ENCODE measurements at regions not wholly inside any gene's neighbourhood (a gene's known extent, or its start where the extent isn't known, plus 50 kb on each side); places are given as distances from the start of the nearest gene placed in this dataset.

DNA sequence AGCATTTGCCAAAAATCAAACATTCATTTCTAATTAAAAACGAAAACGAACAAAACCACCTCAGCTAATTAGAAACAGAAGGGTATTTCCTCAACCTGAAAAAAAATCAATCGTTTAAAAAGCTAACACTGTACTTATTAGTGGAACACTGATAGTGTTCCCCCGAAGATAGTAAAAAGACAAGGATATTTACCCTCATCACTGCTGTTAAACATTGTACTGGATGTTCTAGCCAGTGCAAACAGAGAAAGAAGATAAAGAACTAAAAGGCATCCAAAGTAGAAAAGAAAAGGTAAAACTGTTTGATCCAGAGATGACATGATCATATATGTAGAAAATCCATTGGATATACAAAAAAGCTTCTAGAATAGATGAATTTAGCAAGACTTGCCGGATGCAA is 508.3 kb downstream of the DMRTA1 start:
- TF ChIP-seq EZH2 (IDR thresholded peaks at IDR 0.05) = no peak
- TF ChIP-seq EZH2phosphoT487 (IDR thresholded peaks at IDR 0.05) = no peak
- TF ChIP-seq, protein P1, sequence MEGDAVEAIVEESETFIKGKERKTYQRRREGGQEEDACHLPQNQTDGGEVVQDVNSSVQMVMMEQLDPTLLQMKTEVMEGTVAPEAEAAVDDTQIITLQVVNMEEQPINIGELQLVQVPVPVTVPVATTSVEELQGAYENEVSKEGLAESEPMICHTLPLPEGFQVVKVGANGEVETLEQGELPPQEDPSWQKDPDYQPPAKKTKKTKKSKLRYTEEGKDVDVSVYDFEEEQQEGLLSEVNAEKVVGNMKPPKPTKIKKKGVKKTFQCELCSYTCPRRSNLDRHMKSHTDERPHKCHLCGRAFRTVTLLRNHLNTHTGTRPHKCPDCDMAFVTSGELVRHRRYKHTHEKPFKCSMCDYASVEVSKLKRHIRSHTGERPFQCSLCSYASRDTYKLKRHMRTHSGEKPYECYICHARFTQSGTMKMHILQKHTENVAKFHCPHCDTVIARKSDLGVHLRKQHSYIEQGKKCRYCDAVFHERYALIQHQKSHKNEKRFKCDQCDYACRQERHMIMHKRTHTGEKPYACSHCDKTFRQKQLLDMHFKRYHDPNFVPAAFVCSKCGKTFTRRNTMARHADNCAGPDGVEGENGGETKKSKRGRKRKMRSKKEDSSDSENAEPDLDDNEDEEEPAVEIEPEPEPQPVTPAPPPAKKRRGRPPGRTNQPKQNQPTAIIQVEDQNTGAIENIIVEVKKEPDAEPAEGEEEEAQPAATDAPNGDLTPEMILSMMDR (IDR thresholded peaks at IDR 0.05) = no peak
- Histone ChIP-seq H4K20me1 (ENCODE audit: low read depth) (no peaks in the 10 kb centered on the region), H3K9ac (no peak overlapping the region), H3K79me2 (ENCODE audit: low read depth) (no peaks in the 10 kb centered on the region), H3K4me1 (peaks cover 5% of the 10 kb centered on the region), H3K36me3 (no peaks in the 10 kb centered on the region), H3K9me3 (ENCODE audit: low read depth) (no peaks in the 10 kb centered on the region), H3K4me2 (no peak overlapping the region), H3K27ac (no peak overlapping the region), H3K4me3 (no peak overlapping the region), H2AFZ (replicated peaks) (peak overlapping the region; percentile 7), H3F3A (ENCODE audit: low read depth) (no peaks in the 10 kb centered on the region), H3K27me3 (no peaks in the 10 kb centered on the region)
- Mint-ChIP-seq H3K27me3 (ENCODE audit: insufficient read depth, low read depth) (no peaks in the 10 kb centered on the region), H3K9me3 (no peaks in the 10 kb centered on the region), H3K27ac (no peak overlapping the region), H3K36me3 (no peaks in the 10 kb centered on the region), H3K4me3 (no peak overlapping the region), H3K4me1 (no peaks in the 10 kb centered on the region)
- no peak for DNase-seq (ENCODE audit: low spot score)

DNA sequence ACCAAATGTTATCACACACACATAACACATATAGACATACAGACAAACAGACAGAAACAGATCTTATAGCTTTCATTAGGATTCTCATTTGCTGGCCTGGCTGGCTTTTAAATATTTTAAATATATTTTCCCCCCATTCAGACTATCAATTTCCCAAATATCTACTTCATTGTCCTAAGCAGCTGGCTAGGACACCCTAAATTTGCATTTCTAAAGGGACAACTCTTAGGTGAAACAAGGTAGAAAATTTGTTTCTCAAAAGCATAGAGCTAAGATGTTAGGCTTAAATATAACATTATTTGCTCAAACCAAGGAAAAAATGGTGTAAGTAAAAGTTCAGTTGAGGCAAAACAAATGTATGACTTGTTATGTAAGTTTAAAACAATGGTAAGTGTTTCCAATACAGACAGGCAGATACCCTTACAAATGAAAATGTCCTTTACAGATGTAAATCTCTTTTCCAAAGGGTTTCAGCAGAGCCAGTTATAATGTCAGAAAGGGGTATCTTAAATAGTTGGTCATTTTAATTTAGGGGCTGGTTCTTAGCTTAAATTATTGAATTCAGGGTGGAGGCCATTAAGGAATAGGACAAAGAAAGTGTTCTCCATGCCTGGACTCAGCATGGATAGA is 522.8 kb downstream of the DMRTA1 start:
- H3K4me3 ChIP-seq = no peak overlapping the region
- H4K20me1 ChIP-seq (ENCODE audit: low read depth) = no peaks in the 10 kb centered on the region
- DNase-seq (ENCODE audit: low spot score) = no peak
- no peak overlapping the region for H3K27ac ChIP-seq
- no peak overlapping the region for H3K4me3 Mint-ChIP-seq
- H3K27me3 Mint-ChIP-seq (ENCODE audit: insufficient read depth, low read depth) = no peaks in the 10 kb centered on the region
- peaks cover 14% of the 10 kb centered on the region for H3K4me1 ChIP-seq
- H2AFZ ChIP-seq (replicated peaks) = peak overlapping the region; percentile 36
- no peaks in the 10 kb centered on the region for H3K27me3 ChIP-seq
- no peaks in the 10 kb centered on the region for H3K79me2 ChIP-seq (ENCODE audit: low read depth)
- no peak overlapping the region for H3K4me2 ChIP-seq
- H3K9me3 Mint-ChIP-seq = no peaks in the 10 kb centered on the region
- H3F3A ChIP-seq (ENCODE audit: low read depth) = no peaks in the 10 kb centered on the region
- H3K36me3 ChIP-seq = no peaks in the 10 kb centered on the region
- no peaks in the 10 kb centered on the region for H3K9me3 ChIP-seq (ENCODE audit: low read depth)
- TF ChIP-seq, protein P1 (IDR thresholded peaks at IDR 0.05) = no peak
- TF ChIP-seq EZH2 (IDR thresholded peaks at IDR 0.05) = no peak
- no peak for TF ChIP-seq EZH2phosphoT487 (IDR thresholded peaks at IDR 0.05)
- H3K36me3 Mint-ChIP-seq = no peaks in the 10 kb centered on the region
- no peak overlapping the region for H3K27ac Mint-ChIP-seq
- no peak overlapping the region for H3K9ac ChIP-seq
- H3K4me1 Mint-ChIP-seq = no peaks in the 10 kb centered on the region

DNA sequence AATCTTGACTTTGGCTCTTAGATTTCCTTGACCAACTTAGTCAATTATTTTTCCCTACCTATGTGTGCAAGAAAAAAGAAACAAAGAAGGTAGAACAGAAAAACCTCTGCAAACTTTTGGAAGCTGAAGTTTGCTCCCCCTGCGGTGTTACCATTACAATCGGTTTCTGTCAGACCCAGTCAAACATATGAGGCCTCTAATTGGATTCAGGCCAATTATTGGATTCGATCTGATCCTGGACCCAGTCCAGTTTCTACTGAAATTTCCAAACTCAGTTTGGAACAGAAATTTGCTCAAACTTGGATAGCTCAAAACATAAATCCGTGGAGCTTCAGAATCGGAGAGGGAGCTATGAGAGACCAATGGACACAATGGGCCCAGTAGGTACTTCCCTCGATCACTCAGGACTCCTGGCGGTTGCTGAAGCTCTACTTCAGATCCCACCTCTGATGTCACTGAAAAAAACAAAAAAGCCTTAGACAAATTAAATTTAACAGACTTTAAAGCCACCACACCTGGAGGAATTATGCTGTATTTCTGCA is 523.9 kb downstream of the DMRTA1 start:
- no peaks in the 10 kb centered on the region for H3F3A ChIP-seq (ENCODE audit: low read depth)
- no peak overlapping the region for H3K27ac ChIP-seq
- Mint-ChIP-seq H3K27me3 (ENCODE audit: insufficient read depth, low read depth) (no peaks in the 10 kb centered on the region), H3K4me1 (no peaks in the 10 kb centered on the region), H3K27ac (no peak overlapping the region), H3K4me3 (no peak overlapping the region), H3K9me3 (no peaks in the 10 kb centered on the region), H3K36me3 (no peaks in the 10 kb centered on the region)
- H2AFZ ChIP-seq (replicated peaks) = peak overlapping the region; percentile 40
- peaks cover 15% of the 10 kb centered on the region for H3K4me1 ChIP-seq
- no peaks in the 10 kb centered on the region for H3K79me2 ChIP-seq (ENCODE audit: low read depth)
- no peaks in the 10 kb centered on the region for H3K27me3 ChIP-seq
- no peak overlapping the region for H3K9ac ChIP-seq
- no peak for DNase-seq (ENCODE audit: low spot score)
- TF ChIP-seq, protein P1 (IDR thresholded peaks at IDR 0.05) = no peak
- TF ChIP-seq EZH2 (IDR thresholded peaks at IDR 0.05) (no peak), EZH2phosphoT487 (IDR thresholded peaks at IDR 0.05) (no peak)
- no peak overlapping the region for H3K4me2 ChIP-seq
- H4K20me1 ChIP-seq (ENCODE audit: low read depth) = no peaks in the 10 kb centered on the region
- H3K9me3 ChIP-seq (ENCODE audit: low read depth) = no peaks in the 10 kb centered on the region
- H3K36me3 ChIP-seq = no peaks in the 10 kb centered on the region
- no peak overlapping the region for H3K4me3 ChIP-seq

Measured in neural progenitor cell (in vitro differentiated cells).